ENCODE measurements at regions not wholly inside any gene's neighbourhood (a gene's known extent, or its start where the extent isn't known, plus 50 kb on each side); places are given as distances from the start of the nearest gene placed in this dataset.

DNA sequence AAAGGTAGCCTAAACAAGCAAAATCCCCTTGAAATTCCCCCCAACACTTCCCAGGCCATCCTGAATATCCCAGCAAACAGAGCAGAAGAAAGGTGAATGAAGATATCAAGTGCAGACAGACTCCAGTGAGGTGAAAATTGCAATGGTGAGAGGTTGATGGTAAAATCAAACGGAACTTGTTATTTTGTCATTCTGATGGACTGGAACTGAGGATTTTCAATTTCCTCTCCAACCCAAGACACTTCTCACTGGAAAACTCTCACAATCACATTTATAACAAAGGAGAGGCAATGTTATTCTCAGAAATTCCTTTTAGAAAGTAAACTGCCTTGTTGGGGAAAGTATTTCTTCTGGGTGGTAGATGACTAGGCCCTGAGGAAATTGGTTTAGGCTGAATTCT is 412.4 kb upstream of the C9orf72 start:
- no peak for ATAC-seq
- Histone ChIP-seq H3K79me2 (ENCODE audit: control insufficient read depth, insufficient read depth, low read length) (no peaks in the 10 kb centered on the region), H4K20me1 (replicated peaks; ENCODE audit: control insufficient read depth, insufficient read depth, low read length) (no peaks in the 10 kb centered on the region), H3K9me1 (ENCODE audit: control insufficient read depth, insufficient read depth, low read length) (no peaks in the 10 kb centered on the region), H3K27me3 (ENCODE audit: control insufficient read depth in 2 of 2, insufficient read depth in 2 of 2, low read length in 2 of 2) (no peaks in the 10 kb centered on the region), H3K4me1 (replicated peaks in 1 of 2; ENCODE audit: control insufficient read depth in 2 of 2, insufficient read depth in 2 of 2, low read length in 2 of 2) (no peaks in the 10 kb centered on the region), H2AFZ (ENCODE audit: low read depth, low read length) (no peak overlapping the region), H3K9ac (ENCODE audit: insufficient read depth in 1 of 2, low read depth in 2 of 2, low read length in 2 of 2) (no peak overlapping the region), H3K4me2 (ENCODE audit: insufficient read depth, low read length) (no peak overlapping the region), H3K4me3 (no peak overlapping the region), H3K27ac (ENCODE audit: extremely low read depth, low read depth, low read length) (no peak overlapping the region), H3K9me3 (replicated peaks; ENCODE audit: control insufficient read depth, insufficient read depth, low read depth, low read length) (no peaks in the 10 kb centered on the region), H3K36me3 (ENCODE audit: control insufficient read depth, insufficient read depth, low read length) (no peaks in the 10 kb centered on the region)
- in situ Hi-C loops (cut with MboI) (no loop called here), intact Hi-C loops (cut with micrococcal nuclease) (no loop called here)
- no CpG with 5 or more reads among the region's 1 CpG for WGBS (ENCODE audit: insufficient coverage, low coverage, missing lambda C conversion rate)
- no peak for FAIRE-seq
- ChIA-PET POLR2A (no interaction called here), CTCF (ENCODE audit: low intra/inter-chr PET ratio) (no interaction called here)
- no peak for DNase-seq (ENCODE audit: extremely low read depth in 1 of 4, low spot score in 3 of 4)
- TF ChIP-seq ZEB2 (IDR thresholded peaks at IDR 0.05) (no peak), FOXA1 (IDR thresholded peaks at IDR 0.05; ENCODE audit: borderline replicate concordance) (no peak), MTA2 (IDR thresholded peaks at IDR 0.05; ENCODE audit: low read depth) (no peak), RBM39 (optimal IDR thresholded peaks at IDR 0.05; ENCODE audit: low read depth, low read length) (no peak), KLF6 (CRISPR knock-in tag; IDR thresholded peaks at IDR 0.05; ENCODE audit: borderline replicate concordance) (no peak), LEF1 (IDR thresholded peaks at IDR 0.05) (no peak)
- TF ChIP-seq, protein P1, sequence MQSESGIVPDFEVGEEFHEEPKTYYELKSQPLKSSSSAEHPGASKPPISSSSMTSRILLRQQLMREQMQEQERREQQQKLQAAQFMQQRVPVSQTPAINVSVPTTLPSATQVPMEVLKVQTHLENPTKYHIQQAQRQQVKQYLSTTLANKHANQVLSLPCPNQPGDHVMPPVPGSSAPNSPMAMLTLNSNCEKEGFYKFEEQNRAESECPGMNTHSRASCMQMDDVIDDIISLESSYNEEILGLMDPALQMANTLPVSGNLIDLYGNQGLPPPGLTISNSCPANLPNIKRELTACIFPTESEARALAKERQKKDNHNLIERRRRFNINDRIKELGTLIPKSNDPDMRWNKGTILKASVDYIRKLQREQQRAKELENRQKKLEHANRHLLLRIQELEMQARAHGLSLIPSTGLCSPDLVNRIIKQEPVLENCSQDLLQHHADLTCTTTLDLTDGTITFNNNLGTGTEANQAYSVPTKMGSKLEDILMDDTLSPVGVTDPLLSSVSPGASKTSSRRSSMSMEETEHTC (IDR thresholded peaks at IDR 0.05), result no peak
- BruUV-seq (replicated peaks), result no TSS peak

DNA sequence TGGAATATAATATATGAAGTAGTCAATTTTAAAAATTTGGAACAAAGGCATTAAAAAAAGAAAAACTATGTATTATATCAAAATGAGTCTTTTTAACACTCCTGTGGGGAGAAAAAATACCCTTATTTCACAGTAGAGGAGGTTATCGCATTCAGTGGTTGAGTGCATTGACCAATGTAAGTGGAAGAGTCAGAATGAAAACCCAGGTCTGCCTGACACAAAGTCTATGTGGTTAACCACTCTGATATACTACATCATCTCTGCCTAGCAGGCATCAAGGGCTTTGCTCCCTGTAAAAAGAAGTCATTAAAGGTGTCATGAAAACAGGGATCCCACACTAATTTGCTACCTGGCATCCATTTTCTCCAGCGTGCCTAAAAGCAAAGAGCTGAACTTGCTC is 417.2 kb upstream of the C9orf72 start:
- Histone ChIP-seq H3K4me2 (ENCODE audit: insufficient read depth, low read length) (no peak overlapping the region), H3K4me3 (no peak overlapping the region), H3K9ac (ENCODE audit: insufficient read depth in 1 of 2, low read depth in 2 of 2, low read length in 2 of 2) (no peak overlapping the region), H2AFZ (ENCODE audit: low read depth, low read length) (no peak overlapping the region), H3K4me1 (replicated peaks in 1 of 2; ENCODE audit: control insufficient read depth in 2 of 2, insufficient read depth in 2 of 2, low read length in 2 of 2) (no peaks in the 10 kb centered on the region), H3K9me1 (ENCODE audit: control insufficient read depth, insufficient read depth, low read length) (no peaks in the 10 kb centered on the region), H3K79me2 (ENCODE audit: control insufficient read depth, insufficient read depth, low read length) (no peaks in the 10 kb centered on the region), H3K36me3 (ENCODE audit: control insufficient read depth, insufficient read depth, low read length) (no peaks in the 10 kb centered on the region), H4K20me1 (replicated peaks; ENCODE audit: control insufficient read depth, insufficient read depth, low read length) (no peaks in the 10 kb centered on the region), H3K27me3 (ENCODE audit: control insufficient read depth in 2 of 2, insufficient read depth in 2 of 2, low read length in 2 of 2) (no peaks in the 10 kb centered on the region), H3K9me3 (replicated peaks; ENCODE audit: control insufficient read depth, insufficient read depth, low read depth, low read length) (no peaks in the 10 kb centered on the region), H3K27ac (ENCODE audit: extremely low read depth, low read depth, low read length) (no peak overlapping the region)
- in situ Hi-C loops (cut with MboI), result no loop called here
- DNase-seq (ENCODE audit: extremely low read depth in 1 of 4, low spot score in 3 of 4), result no peak
- ATAC-seq, result no peak
- BruUV-seq (replicated peaks), result no TSS peak
- no CpG with 5 or more reads among the region's 2 CpGs for WGBS (ENCODE audit: insufficient coverage, low coverage, missing lambda C conversion rate)
- FAIRE-seq, result no peak
- CTCF ChIA-PET (ENCODE audit: low intra/inter-chr PET ratio), result no interaction called here
- POLR2A ChIA-PET, result no interaction called here
- intact Hi-C loops (cut with micrococcal nuclease), result no loop called here
- TF ChIP-seq ZNF586 (CRISPR knock-in tag; conservative IDR thresholded peaks at IDR 0.05) (no peak), ZNF668 (CRISPR knock-in tag; IDR thresholded peaks at IDR 0.05) (no peak), ZNF41 (CRISPR knock-in tag; conservative IDR thresholded peaks at IDR 0.05) (no peak), HNRNPL (IDR thresholded peaks at IDR 0.05; ENCODE audit: low read depth, low read length) (no peak), DIDO1 (tag; IDR thresholded peaks at IDR 0.05; ENCODE audit: low read depth) (no peak), ZNF830 (CRISPR knock-in tag; IDR thresholded peaks at IDR 0.05) (no peak)
- TF ChIP-seq, protein P2, sequence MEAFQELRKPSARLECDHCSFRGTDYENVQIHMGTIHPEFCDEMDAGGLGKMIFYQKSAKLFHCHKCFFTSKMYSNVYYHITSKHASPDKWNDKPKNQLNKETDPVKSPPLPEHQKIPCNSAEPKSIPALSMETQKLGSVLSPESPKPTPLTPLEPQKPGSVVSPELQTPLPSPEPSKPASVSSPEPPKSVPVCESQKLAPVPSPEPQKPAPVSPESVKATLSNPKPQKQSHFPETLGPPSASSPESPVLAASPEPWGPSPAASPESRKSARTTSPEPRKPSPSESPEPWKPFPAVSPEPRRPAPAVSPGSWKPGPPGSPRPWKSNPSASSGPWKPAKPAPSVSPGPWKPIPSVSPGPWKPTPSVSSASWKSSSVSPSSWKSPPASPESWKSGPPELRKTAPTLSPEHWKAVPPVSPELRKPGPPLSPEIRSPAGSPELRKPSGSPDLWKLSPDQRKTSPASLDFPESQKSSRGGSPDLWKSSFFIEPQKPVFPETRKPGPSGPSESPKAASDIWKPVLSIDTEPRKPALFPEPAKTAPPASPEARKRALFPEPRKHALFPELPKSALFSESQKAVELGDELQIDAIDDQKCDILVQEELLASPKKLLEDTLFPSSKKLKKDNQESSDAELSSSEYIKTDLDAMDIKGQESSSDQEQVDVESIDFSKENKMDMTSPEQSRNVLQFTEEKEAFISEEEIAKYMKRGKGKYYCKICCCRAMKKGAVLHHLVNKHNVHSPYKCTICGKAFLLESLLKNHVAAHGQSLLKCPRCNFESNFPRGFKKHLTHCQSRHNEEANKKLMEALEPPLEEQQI (IDR thresholded peaks at IDR 0.05), result no peak
- TF ChIP-seq, protein P3, sequence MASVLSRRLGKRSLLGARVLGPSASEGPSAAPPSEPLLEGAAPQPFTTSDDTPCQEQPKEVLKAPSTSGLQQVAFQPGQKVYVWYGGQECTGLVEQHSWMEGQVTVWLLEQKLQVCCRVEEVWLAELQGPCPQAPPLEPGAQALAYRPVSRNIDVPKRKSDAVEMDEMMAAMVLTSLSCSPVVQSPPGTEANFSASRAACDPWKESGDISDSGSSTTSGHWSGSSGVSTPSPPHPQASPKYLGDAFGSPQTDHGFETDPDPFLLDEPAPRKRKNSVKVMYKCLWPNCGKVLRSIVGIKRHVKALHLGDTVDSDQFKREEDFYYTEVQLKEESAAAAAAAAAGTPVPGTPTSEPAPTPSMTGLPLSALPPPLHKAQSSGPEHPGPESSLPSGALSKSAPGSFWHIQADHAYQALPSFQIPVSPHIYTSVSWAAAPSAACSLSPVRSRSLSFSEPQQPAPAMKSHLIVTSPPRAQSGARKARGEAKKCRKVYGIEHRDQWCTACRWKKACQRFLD (CRISPR knock-in tag; IDR thresholded peaks at IDR 0.05), result no peak

Measured in K562 (cell line).